LNCAP (cell line): ENCODE measurements at regions not wholly inside any gene's neighbourhood (a gene's known extent, or its start where the extent isn't known, plus 50 kb on each side); places are given as distances from the start of the nearest gene placed in this dataset.

Experiments used
- CTCF ChIP-seq: fragments of 450-650 bp; IDR thresholded peaks from 2 replicates; pipeline ENCODE4 v1.5.1; 2017; ENCODE audit warnings: mild to moderate bottlenecking

DNA sequence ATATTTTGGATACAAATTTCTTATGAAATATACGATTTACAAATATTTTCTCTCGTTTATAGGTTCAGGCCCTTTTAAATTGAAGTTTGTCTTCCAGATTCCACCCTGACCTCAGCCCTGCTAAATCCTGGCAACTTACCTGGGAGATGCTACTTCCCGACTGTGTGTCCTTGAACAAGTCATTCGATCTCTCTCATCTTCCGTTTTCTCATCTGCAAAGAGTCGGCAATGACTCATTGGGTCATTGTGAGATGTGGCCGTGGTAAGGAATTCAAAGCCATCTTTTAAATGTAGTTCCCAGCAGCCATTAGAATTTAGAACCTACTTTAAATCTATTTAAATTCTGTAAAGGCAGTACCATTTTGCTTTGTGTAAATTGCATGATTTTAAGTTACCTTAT lies 72.5 kb downstream of the LHX2 start:
- TF ChIP-seq CTCF = no peak

GRCh38 chr9:124087226-124087625 lies 75.7 kb downstream of the LHX2 start:
- TF ChIP-seq CTCF = no peak

GRCh38 chr9:124088476-124088837 lies 76.9 kb downstream of the LHX2 start:
- no peak for TF ChIP-seq CTCF

- no peak for TF ChIP-seq CTCF
These were observed 86.8 kb downstream of the LHX2 start for GRCh38 chr9:124098141-124098905.

- no peak for TF ChIP-seq CTCF
These were observed 88.3 kb downstream of the LHX2 start for GRCh38 chr9:124099860-124100259.

GRCh38 chr9:124101215-124101968 lies 89.8 kb downstream of the LHX2 start:
- TF ChIP-seq CTCF = no peak

GRCh38 chr9:124101969-124102345 lies 90.4 kb downstream of the LHX2 start:
- TF ChIP-seq CTCF = no peak
